BE2C (cell line): ENCODE measurements at regions not wholly inside any gene's neighbourhood (a gene's known extent, or its start where the extent isn't known, plus 50 kb on each side); places are given as distances from the start of the nearest gene placed in this dataset.
"Not testable (repeated sequence)": the region's sequence is repeated elsewhere in the genome, so short reads cannot be mapped to it uniquely, and the experiment has no call there.

Source experiments
- DNase-seq: peaks from one replicate; pipeline ENCODE4 v3.0.0-alpha.2; 2020
- H3K27me3 ChIP-seq: fragments of 250-450 bp; sonication (Bioruptor Pico); 2 replicates; pipeline ENCODE4 v1.5.1; 2020; ENCODE audit warnings: mild to moderate bottlenecking
- H3K36me3 ChIP-seq: fragments of 250-450 bp; sonication (Bioruptor Pico); 2 replicates; pipeline ENCODE4 v1.5.1; 2020; ENCODE audit warnings: mild to moderate bottlenecking
- H3K4me1 ChIP-seq: fragments of 250-450 bp; sonication (Bioruptor Pico); 2 replicates; pipeline ENCODE4 v1.5.1; 2020
- H3K4me3 ChIP-seq: 2 replicates; pipeline ENCODE4 v1.5.1; 2011; ENCODE audit warnings: low read depth, low read length
- H3K9me3 ChIP-seq: fragments of 250-450 bp; sonication (Bioruptor Pico); 2 replicates; pipeline ENCODE4 v1.5.1; 2020
- TF ChIP-seq, protein P1 (sequence below): IDR thresholded peaks from 2 replicates; pipeline ENCODE4 v1.5.1; 2012; ENCODE audit warnings: mild to moderate bottlenecking, low read depth, low read length

DNA sequence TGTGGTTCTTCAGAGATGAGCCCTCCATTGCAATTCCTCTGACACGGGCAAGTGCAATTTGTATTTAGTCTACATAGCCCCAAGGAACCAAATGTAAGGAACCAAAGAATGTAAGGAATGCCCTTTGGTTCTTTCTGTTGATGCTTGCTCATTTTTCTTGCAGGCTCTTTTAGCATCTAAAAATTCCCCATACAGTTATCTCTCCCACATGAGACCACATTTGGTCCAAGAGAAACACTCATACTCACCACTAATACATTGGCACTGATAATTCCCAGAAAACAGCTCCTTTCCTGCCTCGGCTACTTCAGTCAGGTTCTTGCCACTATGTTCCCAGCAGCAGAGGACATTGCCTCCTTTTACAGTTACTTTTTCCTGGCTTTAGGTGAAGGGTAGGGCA lies 332.6 kb downstream of the AEBP2 start:
- no peaks in the 10 kb centered on the region for H3K27me3 ChIP-seq
- no peak for DNase-seq
- no peaks in the 10 kb centered on the region for H3K9me3 ChIP-seq
- H3K4me3 ChIP-seq = no peak overlapping the region
- no peaks in the 10 kb centered on the region for H3K4me1 ChIP-seq
- no peaks in the 10 kb centered on the region for H3K36me3 ChIP-seq
- TF ChIP-seq, protein P1, sequence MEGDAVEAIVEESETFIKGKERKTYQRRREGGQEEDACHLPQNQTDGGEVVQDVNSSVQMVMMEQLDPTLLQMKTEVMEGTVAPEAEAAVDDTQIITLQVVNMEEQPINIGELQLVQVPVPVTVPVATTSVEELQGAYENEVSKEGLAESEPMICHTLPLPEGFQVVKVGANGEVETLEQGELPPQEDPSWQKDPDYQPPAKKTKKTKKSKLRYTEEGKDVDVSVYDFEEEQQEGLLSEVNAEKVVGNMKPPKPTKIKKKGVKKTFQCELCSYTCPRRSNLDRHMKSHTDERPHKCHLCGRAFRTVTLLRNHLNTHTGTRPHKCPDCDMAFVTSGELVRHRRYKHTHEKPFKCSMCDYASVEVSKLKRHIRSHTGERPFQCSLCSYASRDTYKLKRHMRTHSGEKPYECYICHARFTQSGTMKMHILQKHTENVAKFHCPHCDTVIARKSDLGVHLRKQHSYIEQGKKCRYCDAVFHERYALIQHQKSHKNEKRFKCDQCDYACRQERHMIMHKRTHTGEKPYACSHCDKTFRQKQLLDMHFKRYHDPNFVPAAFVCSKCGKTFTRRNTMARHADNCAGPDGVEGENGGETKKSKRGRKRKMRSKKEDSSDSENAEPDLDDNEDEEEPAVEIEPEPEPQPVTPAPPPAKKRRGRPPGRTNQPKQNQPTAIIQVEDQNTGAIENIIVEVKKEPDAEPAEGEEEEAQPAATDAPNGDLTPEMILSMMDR = no peak

DNA sequence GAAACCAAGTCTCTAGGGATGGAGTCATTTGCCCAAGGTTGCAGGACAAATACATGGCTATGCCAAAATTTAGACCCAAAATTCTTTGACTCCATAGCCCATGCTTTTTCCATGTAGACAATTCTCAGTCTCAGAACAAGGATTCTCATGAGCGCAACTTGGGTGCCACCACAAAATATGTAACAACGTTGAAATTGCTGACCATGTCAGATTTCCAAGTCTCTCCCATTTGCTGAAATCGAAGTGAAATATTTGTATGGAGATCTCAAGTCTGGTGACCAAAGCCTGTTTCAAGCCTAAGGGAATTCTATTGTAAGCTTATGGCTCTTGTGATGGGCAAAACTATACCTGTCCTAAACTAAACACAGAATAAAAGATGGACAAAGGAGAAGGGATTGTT lies 333.5 kb downstream of the AEBP2 start:
- no peaks in the 10 kb centered on the region for H3K9me3 ChIP-seq
- no peaks in the 10 kb centered on the region for H3K27me3 ChIP-seq
- TF ChIP-seq, protein P1 = no peak
- no peaks in the 10 kb centered on the region for H3K36me3 ChIP-seq
- H3K4me3 ChIP-seq = no peak overlapping the region
- H3K4me1 ChIP-seq = no peaks in the 10 kb centered on the region
- no peak for DNase-seq

GRCh38 chr12:19775241-19775640 lies 335.9 kb downstream of the AEBP2 start:
- Histone ChIP-seq H3K9me3 (no peaks in the 10 kb centered on the region), H3K4me3 (no peak overlapping the region), H3K36me3 (no peaks in the 10 kb centered on the region), H3K4me1 (no peaks in the 10 kb centered on the region), H3K27me3 (no peaks in the 10 kb centered on the region)
- DNase-seq = no peak
- TF ChIP-seq, protein P1 = no peak

DNA sequence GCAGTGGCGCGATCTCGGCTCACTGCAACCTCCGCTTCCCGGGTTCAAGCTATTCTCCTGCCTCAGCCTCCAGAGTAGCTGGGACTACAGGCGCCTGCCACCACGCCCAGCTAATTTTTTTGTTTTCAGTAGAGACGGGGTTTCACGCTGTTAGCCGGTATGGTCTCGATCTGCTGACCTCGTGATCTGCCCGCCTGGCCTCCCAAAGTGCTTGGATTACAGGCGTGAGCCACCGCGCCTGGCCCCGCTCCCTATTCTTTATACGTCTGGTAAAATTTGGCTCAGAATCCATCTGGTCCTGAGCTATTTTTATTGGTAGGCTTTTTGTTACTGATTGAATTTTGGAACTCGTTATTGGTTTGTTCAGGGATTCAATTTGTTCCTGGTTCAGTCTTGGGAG lies 336.7 kb downstream of the AEBP2 start:
- not testable (repeated sequence) for H3K4me3 ChIP-seq, DNase-seq, H3K9me3 ChIP-seq, H3K4me1 ChIP-seq, H3K27me3 ChIP-seq, H3K36me3 ChIP-seq

DNA sequence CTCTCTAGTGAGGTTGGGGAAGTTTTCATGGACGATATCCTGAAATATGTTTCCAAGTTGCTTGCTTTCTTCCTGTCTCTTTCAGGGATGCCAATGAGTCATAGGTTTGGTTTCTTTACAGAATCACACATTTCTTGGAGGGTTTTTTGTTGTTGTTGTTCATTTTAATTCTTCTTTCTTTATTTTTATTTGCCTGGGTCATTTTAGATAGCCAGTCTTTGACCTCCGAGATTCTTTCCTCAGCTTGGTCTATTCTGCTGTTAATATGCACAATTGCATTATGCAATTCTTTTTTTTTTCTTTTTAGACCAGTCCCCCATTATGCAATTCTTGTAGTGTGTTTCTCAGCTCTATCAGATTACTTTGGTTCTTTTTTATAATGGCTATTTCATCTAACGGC lies 338.9 kb downstream of the AEBP2 start:
- Histone ChIP-seq H3K4me3 (no peak overlapping the region), H3K36me3 (no peaks in the 10 kb centered on the region), H3K27me3 (no peaks in the 10 kb centered on the region), H3K9me3 (no peaks in the 10 kb centered on the region), H3K4me1 (no peaks in the 10 kb centered on the region)
- no peak for DNase-seq
- TF ChIP-seq, protein P1 = no peak

DNA sequence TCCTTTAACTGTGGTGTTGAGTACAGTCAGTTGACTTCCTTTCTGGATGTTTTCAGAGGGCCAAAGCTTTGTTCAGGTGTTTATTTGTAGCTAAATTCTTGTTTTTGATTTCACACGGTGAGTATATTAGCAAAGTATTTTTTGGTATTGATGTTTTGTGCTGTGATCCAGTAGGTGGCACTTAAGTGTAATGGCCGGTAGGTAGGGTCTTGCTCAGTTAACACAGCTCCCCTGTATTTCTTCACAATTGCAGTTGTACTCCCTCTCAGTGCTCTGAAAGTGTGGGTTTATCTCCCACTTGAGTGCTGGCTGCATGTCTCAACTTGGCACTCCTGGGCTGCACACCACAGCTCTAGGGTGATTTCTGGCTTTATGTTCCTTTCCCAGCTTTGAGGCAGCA lies 339.5 kb downstream of the AEBP2 start:
- no peaks in the 10 kb centered on the region for H3K9me3 ChIP-seq
- TF ChIP-seq, protein P1 = no peak
- no peaks in the 10 kb centered on the region for H3K4me1 ChIP-seq
- H3K36me3 ChIP-seq = no peaks in the 10 kb centered on the region
- no peak overlapping the region for H3K4me3 ChIP-seq
- H3K27me3 ChIP-seq = no peaks in the 10 kb centered on the region
- no peak for DNase-seq
